ENCODE measurements at regions not wholly inside any gene's neighbourhood (a gene's known extent, or its start where the extent isn't known, plus 50 kb on each side); places are given as distances from the start of the nearest gene placed in this dataset.

- intact Hi-C loops (cut with DNase I), result no loop called here
- H3K4me1 ChIP-seq (replicated peaks in 1 of 2), result no peaks in the 10 kb centered on the region
- H3K36me3 ChIP-seq (replicated peaks in 1 of 2), result no peaks in the 10 kb centered on the region
- no peak for TF ChIP-seq POLR2A (IDR thresholded peaks at IDR 0.05)
- no peak for TF ChIP-seq CTCF (IDR thresholded peaks at IDR 0.05)
- H3K9me3 ChIP-seq (replicated peaks in 1 of 3), result no peaks in the 10 kb centered on the region
- no peak overlapping the region for H3K4me3 ChIP-seq
- no peak for DNase-seq
- no peak overlapping the region for H3K27ac ChIP-seq
- H3K27me3 ChIP-seq, result no peaks in the 10 kb centered on the region
- 71 to 87% (median 85%) methylated on average over 1 of the region's 1 CpG for WGBS, 4 donors
Measured at GRCh38 chr15:96501362-96501761, 170.9 kb downstream of the NR2F2 start.

GRCh38 chr15:96502196-96502595, 171.7 kb downstream of the NR2F2 start:
- H3K27ac ChIP-seq, result no peak overlapping the region
- no peak for DNase-seq
- TF ChIP-seq CTCF (IDR thresholded peaks at IDR 0.05), result no peak
- no peak for TF ChIP-seq POLR2A (IDR thresholded peaks at IDR 0.05)
- H3K36me3 ChIP-seq (replicated peaks in 1 of 2), result no peaks in the 10 kb centered on the region
- no peaks in the 10 kb centered on the region for H3K27me3 ChIP-seq
- H3K9me3 ChIP-seq (replicated peaks in 1 of 3), result no peaks in the 10 kb centered on the region
- H3K4me1 ChIP-seq (replicated peaks in 1 of 2), result no peaks in the 10 kb centered on the region
- 63 to 78% (median 75%) methylated on average over 4 of the region's 4 CpGs for WGBS, 4 donors
- intact Hi-C loops (cut with DNase I), result loop anchor here in 1 of 2 donors (2.0 kb wide), 1 partner anchor 51 kb away; no protein-coding TSS in a partner anchor
- no peak overlapping the region for H3K4me3 ChIP-seq

- Histone ChIP-seq H3K36me3 (replicated peaks in 1 of 2) (no peaks in the 10 kb centered on the region), H3K4me3 (no peak overlapping the region), H3K4me1 (replicated peaks in 1 of 2) (no peaks in the 10 kb centered on the region), H3K27ac (no peak overlapping the region), H3K27me3 (no peaks in the 10 kb centered on the region), H3K9me3 (replicated peaks in 1 of 3) (no peaks in the 10 kb centered on the region)
- WGBS, 4 donors, result 82 to 96% (median 84%) methylated on average over 6 to 7 of the region's 7 CpGs
- TF ChIP-seq POLR2A (IDR thresholded peaks at IDR 0.05) (no peak), CTCF (IDR thresholded peaks at IDR 0.05) (no peak)
- DNase-seq, result no peak
- intact Hi-C loops (cut with DNase I), result loop anchor here in 1 of 2 donors (2.0 kb wide), 1 partner anchor 50 kb away; no protein-coding TSS in a partner anchor
Measured at GRCh38 chr15:96503276-96503675, 172.8 kb downstream of the NR2F2 start.

- WGBS, 4 donors, result 72 to 84% (median 74%) methylated on average over 4 of the region's 4 CpGs
- intact Hi-C loops (cut with DNase I), result no loop called here
- Histone ChIP-seq H3K27me3 (no peaks in the 10 kb centered on the region), H3K4me1 (replicated peaks in 1 of 2) (no peaks in the 10 kb centered on the region), H3K36me3 (replicated peaks in 1 of 2) (no peaks in the 10 kb centered on the region), H3K4me3 (no peak overlapping the region), H3K27ac (no peak overlapping the region), H3K9me3 (replicated peaks in 1 of 3) (no peaks in the 10 kb centered on the region)
- DNase-seq, result no peak
- TF ChIP-seq POLR2A (IDR thresholded peaks at IDR 0.05) (no peak), CTCF (IDR thresholded peaks at IDR 0.05) (no peak)
Measured at GRCh38 chr15:96504371-96504770, 173.9 kb downstream of the NR2F2 start.
